HepG2 (cell line): ENCODE measurements at regions not wholly inside any gene's neighbourhood (a gene's known extent, or its start where the extent isn't known, plus 50 kb on each side); places are given as distances from the start of the nearest gene placed in this dataset.

Experiments used
- ATF7 ChIP-seq, 2 experiments: fragments of 450-650 bp in 1 of 2; sonication (generic) in 1 of 2; formaldehyde crosslinking in 1 of 2; IDR thresholded peaks; 2 replicates each; pipeline versions ENCODE4 v1.4.0 to v1.6.1; 2016 to 2020; ENCODE audit warnings: antibody characterized with exemption in 1 of 2, mild to moderate bottlenecking in 1 of 2, missing genetic modification reagents in 1 of 2
- BHLHE40 ChIP-seq: IDR thresholded peaks from 2 replicates; pipeline ENCODE4 v1.6.1; 2011; ENCODE audit warnings: low read length, improper control_type of control experiment
- DPF2 ChIP-seq: sonication (generic); formaldehyde crosslinking; IDR thresholded peaks from 2 replicates; pipeline ENCODE4 v1.4.0; 2020; ENCODE audit warnings: mild to moderate bottlenecking, low read depth, missing genetic modification reagents, borderline replicate concordance
- GZF1 ChIP-seq: sonication (generic); formaldehyde crosslinking; IDR thresholded peaks from 2 replicates; pipeline ENCODE4 v1.5.1; 2020; ENCODE audit warnings: mild to moderate bottlenecking, missing genetic modification reagents
- HCFC1 ChIP-seq: fragments of 150-350 bp; IDR thresholded peaks from 2 replicates; pipeline ENCODE4 v1.6.1; 2014; ENCODE audit warnings: low read depth, low read length
- HNRNPUL1 ChIP-seq: fragments of 200-400 bp; formaldehyde crosslinking; IDR thresholded peaks from 2 replicates; pipeline ENCODE4 v1.6.1; 2017; ENCODE audit warnings: low read depth, mild to moderate bottlenecking, low read length, moderate library complexity
- HOXD1 ChIP-seq: sonication (generic); formaldehyde crosslinking; IDR thresholded peaks from 2 replicates; pipeline ENCODE4 v1.5.0; 2020; ENCODE audit warnings: missing genetic modification reagents
- MBD4 ChIP-seq: IDR thresholded peaks from 2 replicates; pipeline ENCODE4 v1.6.1; 2012; ENCODE audit warnings: low read length, inconsistent platforms, borderline replicate concordance
- MLLT10 ChIP-seq: sonication (generic); formaldehyde crosslinking; IDR thresholded peaks from 2 replicates; pipeline ENCODE4 v1.4.0; 2020; ENCODE audit warnings: missing genetic modification reagents
- MXD4 ChIP-seq: IDR thresholded peaks from 2 replicates; pipeline ENCODE4 v1.6.1; 2016; ENCODE audit warnings: mild to moderate bottlenecking, missing biosample characterization, missing genetic modification reagents
- NRL ChIP-seq: sonication (generic); formaldehyde crosslinking; IDR thresholded peaks from 2 replicates; pipeline ENCODE4 v1.5.0; 2020; ENCODE audit warnings: missing genetic modification reagents, mild to moderate bottlenecking, moderate library complexity, borderline replicate concordance
- PHB2 ChIP-seq: fragments of 450-650 bp; IDR thresholded peaks from 2 replicates; pipeline ENCODE4 v1.6.1; 2018; ENCODE audit not compliant: partially characterized antibody
- PLRG1 ChIP-seq: fragments of 450-650 bp; conservative IDR thresholded peaks from 2 replicates; pipeline ENCODE4 v1.6.1; 2016
- RFXAP ChIP-seq: sonication (generic); formaldehyde crosslinking; IDR thresholded peaks from 2 replicates; pipeline ENCODE4 v1.4.0; 2020; ENCODE audit warnings: missing genetic modification reagents, borderline replicate concordance
- SUZ12 ChIP-seq: fragments of 150-350 bp; IDR thresholded peaks from 2 replicates; pipeline ENCODE4 v1.6.1; 2014; ENCODE audit warnings: low read depth, low read length
- TBX2 ChIP-seq: sonication (generic); formaldehyde crosslinking; IDR thresholded peaks from 2 replicates; pipeline ENCODE4 v1.5.0; 2020; ENCODE audit warnings: missing genetic modification reagents, mild to moderate bottlenecking, borderline replicate concordance
- THAP11 ChIP-seq: IDR thresholded peaks from 2 replicates; pipeline ENCODE4 v1.6.1; 2016; ENCODE audit warnings: missing biosample characterization, missing genetic modification reagents
- ZBTB26 ChIP-seq: IDR thresholded peaks from 2 replicates; pipeline ENCODE4 v1.6.1; 2016; ENCODE audit warnings: missing compliant biosample characterization, missing genetic modification reagents, borderline replicate concordance
- ZBTB4 ChIP-seq: sonication (generic); formaldehyde crosslinking; IDR thresholded peaks from 2 replicates; pipeline ENCODE4 v1.4.0; 2020; ENCODE audit warnings: missing genetic modification reagents, mild to moderate bottlenecking, borderline replicate concordance
- ZNF12 ChIP-seq: sonication (generic); formaldehyde crosslinking; IDR thresholded peaks from 2 replicates; pipeline ENCODE4 v1.5.0; 2020; ENCODE audit warnings: missing genetic modification reagents
- ZNF17 ChIP-seq: sonication (generic); formaldehyde crosslinking; IDR thresholded peaks from 2 replicates; pipeline ENCODE4 v1.5.0; 2020; ENCODE audit warnings: mild to moderate bottlenecking, missing genetic modification reagents
- ZNF34 ChIP-seq: sonication (generic); formaldehyde crosslinking; IDR thresholded peaks from 2 replicates; pipeline ENCODE4 v1.4.0; 2020; ENCODE audit warnings: mild to moderate bottlenecking, missing genetic modification reagents, borderline replicate concordance
- ZNF432 ChIP-seq: sonication (generic); formaldehyde crosslinking; IDR thresholded peaks from 2 replicates; pipeline ENCODE4 v1.5.0; 2020; ENCODE audit warnings: missing genetic modification reagents, mild to moderate bottlenecking, borderline replicate concordance
- ZNF468 ChIP-seq: sonication (generic); formaldehyde crosslinking; IDR thresholded peaks from 2 replicates; pipeline ENCODE4 v1.8.0; 2022; ENCODE audit warnings: mild to moderate bottlenecking, moderate library complexity, missing genetic modification reagents
- ZNF510 ChIP-seq: sonication (generic); formaldehyde crosslinking; IDR thresholded peaks from 2 replicates; pipeline ENCODE4 v1.4.0; 2020; ENCODE audit warnings: low read depth, mild to moderate bottlenecking, missing genetic modification reagents
- ZNF598 ChIP-seq: sonication (generic); formaldehyde crosslinking; IDR thresholded peaks from 2 replicates; pipeline ENCODE4 v1.5.1; 2020; ENCODE audit warnings: mild to moderate bottlenecking, missing genetic modification reagents, borderline replicate concordance
- ZNF780A ChIP-seq: sonication (generic); formaldehyde crosslinking; IDR thresholded peaks from 2 replicates; pipeline ENCODE4 v1.8.0; 2022; ENCODE audit warnings: mild to moderate bottlenecking, missing genetic modification reagents, moderate library complexity
- ZSCAN22 ChIP-seq: sonication (generic); formaldehyde crosslinking; IDR thresholded peaks from 2 replicates; pipeline ENCODE4 v1.4.0; 2020; ENCODE audit warnings: mild to moderate bottlenecking, missing genetic modification reagents

GRCh38 chr6:26216886-26217713 lies 129.9 kb downstream of the HFE start (continued):
- TF ChIP-seq RFXAP, result no peak; the same call in none of the 2 replicates
- TF ChIP-seq NRL (CRISPR knock-in tag), result peak; percentile 99
- peak; percentile 42; the same call in 1 of the 2 replicates for TF ChIP-seq MBD4
- no peak for TF ChIP-seq PHB2
- TF ChIP-seq SUZ12, result no peak
- TF ChIP-seq HOXD1 (CRISPR knock-in tag), result no peak
- no peak for TF ChIP-seq ATF7 (IDR thresholded peaks at IDR 0.05)
- TF ChIP-seq ATF7 (CRISPR knock-in tag; IDR thresholded peaks at IDR 0.05), result 0 out of 2 replicates have a peak, but pooled peaks have one; percentile 53
- TF ChIP-seq PLRG1, result no peak
- peak; percentile 97 for TF ChIP-seq BHLHE40
- TF ChIP-seq TBX2 (CRISPR knock-in tag), result peak; percentile 72
- peak; percentile 67; the same call in 1 of the 2 replicates for TF ChIP-seq THAP11 (CRISPR knock-in tag)
- TF ChIP-seq GZF1 (CRISPR knock-in tag), result 0 out of 2 replicates have a peak, but pooled peaks have one; percentile 46
- TF ChIP-seq HCFC1, result no peak
- 0 out of 2 replicates have a peak, but pooled peaks have one; percentile 30 for TF ChIP-seq ZBTB26 (CRISPR knock-in tag)
- peak; percentile 84 for TF ChIP-seq ZNF598 (CRISPR knock-in tag)
- no peak for TF ChIP-seq ZNF34 (CRISPR knock-in tag)
- TF ChIP-seq ZNF17 (CRISPR knock-in tag), result no peak
- peak; percentile 79; the same call in 1 of the 2 replicates for TF ChIP-seq ZNF468 (CRISPR knock-in tag)
- TF ChIP-seq MXD4, result no peak; the same call in 1 of the 2 replicates
- TF ChIP-seq MLLT10 (CRISPR knock-in tag), result no peak
- TF ChIP-seq ZNF510 (CRISPR knock-in tag), result no peak
- TF ChIP-seq ZNF12, result no peak; the same call in 1 of the 2 replicates
- TF ChIP-seq ZSCAN22, result no peak
- TF ChIP-seq HNRNPUL1, result no peak
- 0 out of 2 replicates have a peak, but pooled peaks have one; percentile 31 for TF ChIP-seq ZBTB4 (CRISPR knock-in tag)
- TF ChIP-seq DPF2 (CRISPR knock-in tag), result no peak
- no peak; the same call in 1 of the 2 replicates for TF ChIP-seq ZNF432 (CRISPR knock-in tag)
- TF ChIP-seq ZNF780A (CRISPR knock-in tag), result no peak
